SK-N-SH (cell line): ENCODE measurements at regions not wholly inside any gene's neighbourhood (a gene's known extent, or its start where the extent isn't known, plus 50 kb on each side); places are given as distances from the start of the nearest gene placed in this dataset.

Experiments
- CHD2 ChIP-seq: fragments of 150-350 bp; IDR thresholded peaks from 2 replicates; pipeline ENCODE4 v1.6.1; 2018; ENCODE audit warnings: low read length; ENCODE audit not compliant: partially characterized antibody
- ELF1 ChIP-seq: IDR thresholded peaks from 2 replicates; pipeline ENCODE4 v1.4.0; 2012
- EP300 ChIP-seq, 2 experiments: IDR thresholded peaks; 2 replicates each; pipeline versions ENCODE4 v1.4.0 to v1.6.1; 2012; ENCODE audit warnings: borderline replicate concordance in 1 of 2, low read depth in 1 of 2, low read length in 1 of 2
- EZH2phosphoT487 ChIP-seq: fragments of 200-600 bp; sonication (generic); IDR thresholded peaks from 2 replicates; pipeline ENCODE4 v1.6.1; 2017; ENCODE audit warnings: low read depth, mixed run types, mild to moderate bottlenecking, antibody characterized with exemption, moderate library complexity, borderline replicate concordance
- FOSL2 ChIP-seq: IDR thresholded peaks from 2 replicates; pipeline ENCODE4 v1.4.0; 2012; ENCODE audit warnings: low read depth, mild to moderate bottlenecking, moderate library complexity, borderline replicate concordance
- FOXM1 ChIP-seq: IDR thresholded peaks from 2 replicates; pipeline ENCODE4 v1.4.0; 2012; ENCODE audit warnings: low read depth, mild to moderate bottlenecking
- GABPA ChIP-seq: IDR thresholded peaks from 2 replicates; pipeline ENCODE4 v1.4.0; 2012; ENCODE audit warnings: low read depth, mild to moderate bottlenecking
- RXRA ChIP-seq: IDR thresholded peaks from 2 replicates; pipeline ENCODE4 v1.4.0; 2012; ENCODE audit warnings: low read depth, mild to moderate bottlenecking, borderline replicate concordance
- TAF1 ChIP-seq: IDR thresholded peaks from 2 replicates; pipeline ENCODE4 v1.6.1; 2012; ENCODE audit warnings: low read depth, mild to moderate bottlenecking, low read length, moderate library complexity, borderline replicate concordance
- TEAD4 ChIP-seq: IDR thresholded peaks from 2 replicates; pipeline ENCODE4 v1.4.0; 2012; ENCODE audit warnings: mild to moderate bottlenecking, borderline replicate concordance; ENCODE audit not compliant: insufficient read depth
- TF ChIP-seq, protein P1 (sequence below): fragments of 200-600 bp; sonication (generic); IDR thresholded peaks from 2 replicates; pipeline ENCODE4 v1.6.1; 2017; ENCODE audit warnings: antibody characterized with exemption, mild to moderate bottlenecking, moderate library complexity
- TF ChIP-seq, protein P2 (sequence below): IDR thresholded peaks from 2 replicates; pipeline ENCODE4; 2012
- TF ChIP-seq, protein P3 (sequence below): fragments of 150-350 bp; IDR thresholded peaks from 2 replicates; pipeline ENCODE4 v1.6.1; 2016; ENCODE audit warnings: mild to moderate bottlenecking, low read depth, low read length
- TF ChIP-seq, protein P4 (sequence below): IDR thresholded peaks from 2 replicates; pipeline ENCODE4 v1.4.0; 2012; ENCODE audit warnings: low read depth, borderline replicate concordance

DNA sequence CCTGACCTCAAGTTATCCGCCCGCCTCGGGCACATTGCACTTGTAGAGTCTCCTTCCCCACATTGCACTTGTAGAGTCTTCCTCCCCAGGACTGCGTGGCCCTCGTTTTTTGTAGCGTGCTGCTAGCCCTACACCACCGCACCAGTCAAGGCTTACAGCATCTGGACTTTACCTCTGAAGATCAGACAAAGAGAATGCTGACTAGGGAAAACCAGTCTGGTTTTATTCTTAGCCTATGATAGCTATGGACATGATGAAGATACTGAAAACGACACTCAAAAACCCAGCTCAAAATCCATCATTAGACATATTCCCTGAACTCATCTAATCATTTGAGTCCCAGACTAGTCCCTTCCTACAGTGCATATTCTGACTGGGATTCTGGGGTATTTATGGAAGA lies 71.9 kb upstream of the AKR1E2 start:
- TF ChIP-seq, protein P1, sequence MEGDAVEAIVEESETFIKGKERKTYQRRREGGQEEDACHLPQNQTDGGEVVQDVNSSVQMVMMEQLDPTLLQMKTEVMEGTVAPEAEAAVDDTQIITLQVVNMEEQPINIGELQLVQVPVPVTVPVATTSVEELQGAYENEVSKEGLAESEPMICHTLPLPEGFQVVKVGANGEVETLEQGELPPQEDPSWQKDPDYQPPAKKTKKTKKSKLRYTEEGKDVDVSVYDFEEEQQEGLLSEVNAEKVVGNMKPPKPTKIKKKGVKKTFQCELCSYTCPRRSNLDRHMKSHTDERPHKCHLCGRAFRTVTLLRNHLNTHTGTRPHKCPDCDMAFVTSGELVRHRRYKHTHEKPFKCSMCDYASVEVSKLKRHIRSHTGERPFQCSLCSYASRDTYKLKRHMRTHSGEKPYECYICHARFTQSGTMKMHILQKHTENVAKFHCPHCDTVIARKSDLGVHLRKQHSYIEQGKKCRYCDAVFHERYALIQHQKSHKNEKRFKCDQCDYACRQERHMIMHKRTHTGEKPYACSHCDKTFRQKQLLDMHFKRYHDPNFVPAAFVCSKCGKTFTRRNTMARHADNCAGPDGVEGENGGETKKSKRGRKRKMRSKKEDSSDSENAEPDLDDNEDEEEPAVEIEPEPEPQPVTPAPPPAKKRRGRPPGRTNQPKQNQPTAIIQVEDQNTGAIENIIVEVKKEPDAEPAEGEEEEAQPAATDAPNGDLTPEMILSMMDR = no peak
- TF ChIP-seq ELF1 (no peak), TAF1 (no peak), GABPA (no peak), FOSL2 (no peak), CHD2 (no peak), RXRA (no peak), EP300 (IDR thresholded peaks at IDR 0.05; ENCODE audit: borderline replicate concordance in 1 of 2, low read depth in 1 of 2, low read length in 1 of 2) (no peak), EZH2phosphoT487 (no peak), TEAD4 (no peak), FOXM1 (no peak)
- TF ChIP-seq, protein P2, sequence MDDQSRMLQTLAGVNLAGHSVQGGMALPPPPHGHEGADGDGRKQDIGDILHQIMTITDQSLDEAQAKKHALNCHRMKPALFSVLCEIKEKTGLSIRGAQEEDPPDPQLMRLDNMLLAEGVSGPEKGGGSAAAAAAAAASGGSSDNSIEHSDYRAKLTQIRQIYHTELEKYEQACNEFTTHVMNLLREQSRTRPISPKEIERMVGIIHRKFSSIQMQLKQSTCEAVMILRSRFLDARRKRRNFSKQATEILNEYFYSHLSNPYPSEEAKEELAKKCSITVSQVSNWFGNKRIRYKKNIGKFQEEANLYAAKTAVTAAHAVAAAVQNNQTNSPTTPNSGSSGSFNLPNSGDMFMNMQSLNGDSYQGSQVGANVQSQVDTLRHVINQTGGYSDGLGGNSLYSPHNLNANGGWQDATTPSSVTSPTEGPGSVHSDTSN = no peak
- TF ChIP-seq, protein P3, sequence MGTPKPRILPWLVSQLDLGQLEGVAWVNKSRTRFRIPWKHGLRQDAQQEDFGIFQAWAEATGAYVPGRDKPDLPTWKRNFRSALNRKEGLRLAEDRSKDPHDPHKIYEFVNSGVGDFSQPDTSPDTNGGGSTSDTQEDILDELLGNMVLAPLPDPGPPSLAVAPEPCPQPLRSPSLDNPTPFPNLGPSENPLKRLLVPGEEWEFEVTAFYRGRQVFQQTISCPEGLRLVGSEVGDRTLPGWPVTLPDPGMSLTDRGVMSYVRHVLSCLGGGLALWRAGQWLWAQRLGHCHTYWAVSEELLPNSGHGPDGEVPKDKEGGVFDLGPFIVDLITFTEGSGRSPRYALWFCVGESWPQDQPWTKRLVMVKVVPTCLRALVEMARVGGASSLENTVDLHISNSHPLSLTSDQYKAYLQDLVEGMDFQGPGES = no peak
- TF ChIP-seq, protein P4, sequence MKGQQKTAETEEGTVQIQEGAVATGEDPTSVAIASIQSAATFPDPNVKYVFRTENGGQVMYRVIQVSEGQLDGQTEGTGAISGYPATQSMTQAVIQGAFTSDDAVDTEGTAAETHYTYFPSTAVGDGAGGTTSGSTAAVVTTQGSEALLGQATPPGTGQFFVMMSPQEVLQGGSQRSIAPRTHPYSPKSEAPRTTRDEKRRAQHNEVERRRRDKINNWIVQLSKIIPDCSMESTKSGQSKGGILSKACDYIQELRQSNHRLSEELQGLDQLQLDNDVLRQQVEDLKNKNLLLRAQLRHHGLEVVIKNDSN = no peak
